Panc1 (cell line): ENCODE measurements at regions not wholly inside any gene's neighbourhood (a gene's known extent, or its start where the extent isn't known, plus 50 kb on each side); places are given as distances from the start of the nearest gene placed in this dataset.

ENCODE experiments used
- ATAC-seq: fragments of 200-7000 bp; cut with Tn5 transposase; 2 replicates; pipeline ENCODE4 v1.9.1; 2020; ENCODE audit warnings: mild to moderate bottlenecking, moderate library complexity
- BruUV-seq: library from RNA; stranded (reverse); fragments of 400-500 nt; replicated peaks from 2 replicates; lab custom pipeline; 2021; lab: Mats Ljungman, UMichigan
- CTCF ChIA-PET: fragments of 300-600 bp; sonication (Branson Sonifier 250); formaldehyde crosslinking; loops from one replicate; lab custom pipeline; 2022; ENCODE audit warnings: antibody characterized with exemption; lab: Charles Lee
- POLR2A ChIA-PET: fragments of 300-600 bp; sonication (Branson Sonifier 250); formaldehyde crosslinking; loops from one replicate; lab custom pipeline; 2022; ENCODE audit warnings: antibody characterized with exemption; lab: Charles Lee
- DNase-seq: peaks from one replicate; pipeline ENCODE4 v3.0.0-alpha.2; 2010; ENCODE audit warnings: low read depth, low spot score
- H3K27ac ChIP-seq: 2 replicates; pipeline ENCODE4 v1.5.1; 2011; ENCODE audit warnings: mild to moderate bottlenecking, low read length, inconsistent platforms
- H3K27me3 ChIP-seq: fragments of 200-500 bp; sonication (Bioruptor generic); 2 replicates; pipeline ENCODE4 v1.6.0; 2014; ENCODE audit warnings: low read length, inconsistent platforms; ENCODE audit not compliant: control insufficient read depth, insufficient read depth
- H3K36me3 ChIP-seq: fragments of 200-500 bp; sonication (Bioruptor generic); 2 replicates; pipeline ENCODE4 v1.5.1; 2014; ENCODE audit warnings: inconsistent platforms, mild to moderate bottlenecking, low read length, moderate library complexity; ENCODE audit not compliant: control insufficient read depth, insufficient read depth
- H3K4me1 ChIP-seq: 2 replicates; pipeline ENCODE4 v1.5.1; 2011; ENCODE audit warnings: inconsistent platforms, mild to moderate bottlenecking, low read length, moderate library complexity; ENCODE audit not compliant: control insufficient read depth, insufficient read depth
- H3K4me3 ChIP-seq, 2 experiments: 2 replicates each; pipeline ENCODE4 v1.5.1; 2011 to 2012; ENCODE audit warnings: low read depth in 2 of 2, low read length in 2 of 2, mild to moderate bottlenecking in 2 of 2, inconsistent platforms in 1 of 2, moderate library complexity in 1 of 2
- H3K9me3 ChIP-seq: fragments of 200-500 bp; sonication (Bioruptor generic); 2 replicates; pipeline ENCODE4 v1.5.1; 2014; ENCODE audit warnings: low read depth, mild to moderate bottlenecking, inconsistent platforms, low read length, moderate library complexity; ENCODE audit not compliant: control insufficient read depth, insufficient read depth
- POLR2AphosphoS5 ChIP-seq: IDR thresholded peaks from 2 replicates; pipeline ENCODE4 v1.6.1; 2012; ENCODE audit warnings: mild to moderate bottlenecking, low read depth, low read length, moderate library complexity
- SIN3A ChIP-seq: IDR thresholded peaks from 2 replicates; pipeline ENCODE4 v1.6.1; 2012; ENCODE audit warnings: low read depth, mild to moderate bottlenecking, low read length, moderate library complexity, borderline replicate concordance; ENCODE audit not compliant: insufficient read depth
- TCF7L2 ChIP-seq: IDR thresholded peaks from 2 replicates; pipeline ENCODE4 v1.6.1; 2011; ENCODE audit warnings: mild to moderate bottlenecking, low read depth, low read length, inconsistent platforms
- in situ Hi-C: cut with HindIII; loops from 2 replicates; pipeline ENCODE4 v1.10.0; 2016; ENCODE audit warnings: low sequenced_read_pairs, low pct_unique_long_range_greater_than_20kb
- intact Hi-C: fragments of 100-400 bp; cut with micrococcal nuclease; formaldehyde crosslinking; loops from one replicate; pipeline ENCODE4 v1.10.0; 2022; ENCODE audit not compliant: unreplicated experiment
- TF ChIP-seq, protein P1 (sequence below), 2 experiments: IDR thresholded peaks; 2 replicates each; pipeline ENCODE4 v1.6.1; 2011 to 2012; ENCODE audit warnings: low read depth in 2 of 2, control low read depth in 1 of 2, low read length in 1 of 2, mild to moderate bottlenecking in 1 of 2, moderate library complexity in 1 of 2; ENCODE audit not compliant: insufficient read depth in 1 of 2
- TF ChIP-seq, protein P2 (sequence below): fragments of 450-650 bp; IDR thresholded peaks from 2 replicates; pipeline ENCODE4 v1.5.1; 2017; ENCODE audit warnings: mild to moderate bottlenecking

- Histone ChIP-seq H3K27ac (no peak overlapping the region), H3K9me3 (no peaks in the 10 kb centered on the region), H3K4me1 (no peaks in the 10 kb centered on the region), H3K4me3 (no peak overlapping the region), H3K36me3 (no peaks in the 10 kb centered on the region), H3K27me3 (no peaks in the 10 kb centered on the region)
- CTCF ChIA-PET, result no interaction called here
- ATAC-seq (no peak), DNase-seq (no peak)
- no peak for TF ChIP-seq TCF7L2
- TF ChIP-seq, protein P1, sequence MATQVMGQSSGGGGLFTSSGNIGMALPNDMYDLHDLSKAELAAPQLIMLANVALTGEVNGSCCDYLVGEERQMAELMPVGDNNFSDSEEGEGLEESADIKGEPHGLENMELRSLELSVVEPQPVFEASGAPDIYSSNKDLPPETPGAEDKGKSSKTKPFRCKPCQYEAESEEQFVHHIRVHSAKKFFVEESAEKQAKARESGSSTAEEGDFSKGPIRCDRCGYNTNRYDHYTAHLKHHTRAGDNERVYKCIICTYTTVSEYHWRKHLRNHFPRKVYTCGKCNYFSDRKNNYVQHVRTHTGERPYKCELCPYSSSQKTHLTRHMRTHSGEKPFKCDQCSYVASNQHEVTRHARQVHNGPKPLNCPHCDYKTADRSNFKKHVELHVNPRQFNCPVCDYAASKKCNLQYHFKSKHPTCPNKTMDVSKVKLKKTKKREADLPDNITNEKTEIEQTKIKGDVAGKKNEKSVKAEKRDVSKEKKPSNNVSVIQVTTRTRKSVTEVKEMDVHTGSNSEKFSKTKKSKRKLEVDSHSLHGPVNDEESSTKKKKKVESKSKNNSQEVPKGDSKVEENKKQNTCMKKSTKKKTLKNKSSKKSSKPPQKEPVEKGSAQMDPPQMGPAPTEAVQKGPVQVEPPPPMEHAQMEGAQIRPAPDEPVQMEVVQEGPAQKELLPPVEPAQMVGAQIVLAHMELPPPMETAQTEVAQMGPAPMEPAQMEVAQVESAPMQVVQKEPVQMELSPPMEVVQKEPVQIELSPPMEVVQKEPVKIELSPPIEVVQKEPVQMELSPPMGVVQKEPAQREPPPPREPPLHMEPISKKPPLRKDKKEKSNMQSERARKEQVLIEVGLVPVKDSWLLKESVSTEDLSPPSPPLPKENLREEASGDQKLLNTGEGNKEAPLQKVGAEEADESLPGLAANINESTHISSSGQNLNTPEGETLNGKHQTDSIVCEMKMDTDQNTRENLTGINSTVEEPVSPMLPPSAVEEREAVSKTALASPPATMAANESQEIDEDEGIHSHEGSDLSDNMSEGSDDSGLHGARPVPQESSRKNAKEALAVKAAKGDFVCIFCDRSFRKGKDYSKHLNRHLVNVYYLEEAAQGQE (IDR thresholded peaks at IDR 0.05; ENCODE audit: insufficient read depth in 1 of 2, low read depth in 2 of 2, low read length in 1 of 2), result no peak
- no peak for TF ChIP-seq POLR2AphosphoS5
- TF ChIP-seq, protein P2, sequence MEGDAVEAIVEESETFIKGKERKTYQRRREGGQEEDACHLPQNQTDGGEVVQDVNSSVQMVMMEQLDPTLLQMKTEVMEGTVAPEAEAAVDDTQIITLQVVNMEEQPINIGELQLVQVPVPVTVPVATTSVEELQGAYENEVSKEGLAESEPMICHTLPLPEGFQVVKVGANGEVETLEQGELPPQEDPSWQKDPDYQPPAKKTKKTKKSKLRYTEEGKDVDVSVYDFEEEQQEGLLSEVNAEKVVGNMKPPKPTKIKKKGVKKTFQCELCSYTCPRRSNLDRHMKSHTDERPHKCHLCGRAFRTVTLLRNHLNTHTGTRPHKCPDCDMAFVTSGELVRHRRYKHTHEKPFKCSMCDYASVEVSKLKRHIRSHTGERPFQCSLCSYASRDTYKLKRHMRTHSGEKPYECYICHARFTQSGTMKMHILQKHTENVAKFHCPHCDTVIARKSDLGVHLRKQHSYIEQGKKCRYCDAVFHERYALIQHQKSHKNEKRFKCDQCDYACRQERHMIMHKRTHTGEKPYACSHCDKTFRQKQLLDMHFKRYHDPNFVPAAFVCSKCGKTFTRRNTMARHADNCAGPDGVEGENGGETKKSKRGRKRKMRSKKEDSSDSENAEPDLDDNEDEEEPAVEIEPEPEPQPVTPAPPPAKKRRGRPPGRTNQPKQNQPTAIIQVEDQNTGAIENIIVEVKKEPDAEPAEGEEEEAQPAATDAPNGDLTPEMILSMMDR, result no peak
- TF ChIP-seq SIN3A, result no peak
- BruUV-seq, result no TSS peak
- POLR2A ChIA-PET, result no interaction called here
- in situ Hi-C loops (no loop called here), intact Hi-C loops (no loop called here)
These were observed 90.6 kb upstream of the SPIN4 start for GRCh38 chrX:63441717-63442116.

DNA sequence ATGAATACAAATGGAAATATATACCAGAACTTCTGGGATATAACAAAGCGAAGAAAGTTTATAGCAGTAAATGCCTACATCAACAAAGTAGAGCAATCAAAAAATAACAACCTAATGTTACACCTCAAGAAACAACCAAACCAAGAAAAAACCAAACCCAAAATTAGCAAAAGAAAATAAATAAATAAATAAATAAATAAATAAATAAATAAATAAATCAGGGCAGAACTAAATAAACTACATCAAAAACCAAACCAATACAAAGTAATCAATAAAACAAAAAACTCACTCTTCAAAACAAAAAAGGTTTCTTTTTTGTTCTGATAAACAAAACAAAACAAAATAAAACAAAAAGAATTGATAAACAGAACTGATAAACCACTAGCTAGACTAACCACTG lies 88.4 kb upstream of the SPIN4 start:
- no peaks in the 10 kb centered on the region for H3K36me3 ChIP-seq
- no TSS peak for BruUV-seq
- ChIA-PET POLR2A (no interaction called here), CTCF (no interaction called here)
- DNase-seq (no peak), ATAC-seq (no peak)
- no peaks in the 10 kb centered on the region for H3K27me3 ChIP-seq
- intact Hi-C loops (no loop called here), in situ Hi-C loops (no loop called here)
- H3K9me3 ChIP-seq, result no peaks in the 10 kb centered on the region
- no peaks in the 10 kb centered on the region for H3K4me1 ChIP-seq
- no peak for TF ChIP-seq TCF7L2
- TF ChIP-seq, protein P2, result no peak
- TF ChIP-seq, protein P1 (IDR thresholded peaks at IDR 0.05; ENCODE audit: insufficient read depth in 1 of 2, low read depth in 2 of 2, low read length in 1 of 2), result no peak
- TF ChIP-seq POLR2AphosphoS5, result no peak
- no peak for TF ChIP-seq SIN3A
- H3K4me3 ChIP-seq, result no peak overlapping the region
- no peak overlapping the region for H3K27ac ChIP-seq
